ENCODE measurements at regions not wholly inside any gene's neighbourhood (a gene's known extent, or its start where the extent isn't known, plus 50 kb on each side); places are given as distances from the start of the nearest gene placed in this dataset.

DNA sequence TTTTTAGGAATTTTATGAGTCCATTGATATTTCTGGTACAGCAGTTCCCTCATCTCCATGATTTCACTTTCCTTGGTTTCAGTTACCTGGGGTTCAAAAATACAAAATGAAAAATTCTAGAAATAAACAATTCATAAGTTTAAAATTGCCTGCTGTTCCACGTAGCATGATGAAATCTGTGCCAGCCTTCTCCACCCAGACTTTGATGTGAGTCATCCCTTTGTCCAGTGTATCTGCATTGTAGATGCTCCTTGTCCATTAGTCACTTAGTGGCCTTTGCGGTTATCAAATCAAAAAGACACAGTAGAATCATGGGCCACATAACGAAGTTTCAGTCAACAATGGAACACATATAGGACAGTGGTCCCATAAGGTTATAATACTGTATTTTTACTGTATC, 286.9 kb downstream of the PTEN start:
- TF ChIP-seq EZH2phosphoT487 (IDR thresholded peaks at IDR 0.05; ENCODE audit: insufficient read depth, low read depth), result no peak
- no peak for TF ChIP-seq EZH2 (IDR thresholded peaks at IDR 0.05; ENCODE audit: insufficient read depth, poor library complexity, severe bottlenecking)
